ENCODE measurements at regions not wholly inside any gene's neighbourhood (a gene's known extent, or its start where the extent isn't known, plus 50 kb on each side); places are given as distances from the start of the nearest gene placed in this dataset.

- in situ Hi-C loops (cut with HindIII; ENCODE audit: low sequenced_read_pairs): no loop called here
- no peak overlapping the region for H3K4me3 ChIP-seq (ENCODE audit: low read depth, low read length)
- DNase-seq (ENCODE audit: low read depth, low spot score): no peak
- TF ChIP-seq, protein P1, sequence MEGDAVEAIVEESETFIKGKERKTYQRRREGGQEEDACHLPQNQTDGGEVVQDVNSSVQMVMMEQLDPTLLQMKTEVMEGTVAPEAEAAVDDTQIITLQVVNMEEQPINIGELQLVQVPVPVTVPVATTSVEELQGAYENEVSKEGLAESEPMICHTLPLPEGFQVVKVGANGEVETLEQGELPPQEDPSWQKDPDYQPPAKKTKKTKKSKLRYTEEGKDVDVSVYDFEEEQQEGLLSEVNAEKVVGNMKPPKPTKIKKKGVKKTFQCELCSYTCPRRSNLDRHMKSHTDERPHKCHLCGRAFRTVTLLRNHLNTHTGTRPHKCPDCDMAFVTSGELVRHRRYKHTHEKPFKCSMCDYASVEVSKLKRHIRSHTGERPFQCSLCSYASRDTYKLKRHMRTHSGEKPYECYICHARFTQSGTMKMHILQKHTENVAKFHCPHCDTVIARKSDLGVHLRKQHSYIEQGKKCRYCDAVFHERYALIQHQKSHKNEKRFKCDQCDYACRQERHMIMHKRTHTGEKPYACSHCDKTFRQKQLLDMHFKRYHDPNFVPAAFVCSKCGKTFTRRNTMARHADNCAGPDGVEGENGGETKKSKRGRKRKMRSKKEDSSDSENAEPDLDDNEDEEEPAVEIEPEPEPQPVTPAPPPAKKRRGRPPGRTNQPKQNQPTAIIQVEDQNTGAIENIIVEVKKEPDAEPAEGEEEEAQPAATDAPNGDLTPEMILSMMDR (IDR thresholded peaks at IDR 0.05; ENCODE audit: low read depth, low read length): no peak
Observed at GRCh38 chr11:92439133-92439532, 214.5 kb downstream of the FAT3 start.

GRCh38 chr11:92440701-92441442 lies 216.3 kb downstream of the FAT3 start:
- no peak overlapping the region for H3K4me3 ChIP-seq (ENCODE audit: low read depth, low read length)
- TF ChIP-seq, protein P1 (IDR thresholded peaks at IDR 0.05; ENCODE audit: low read depth, low read length): no peak
- in situ Hi-C loops (cut with HindIII; ENCODE audit: low sequenced_read_pairs): no loop called here
- DNase-seq (ENCODE audit: low read depth, low spot score): no peak

DNA sequence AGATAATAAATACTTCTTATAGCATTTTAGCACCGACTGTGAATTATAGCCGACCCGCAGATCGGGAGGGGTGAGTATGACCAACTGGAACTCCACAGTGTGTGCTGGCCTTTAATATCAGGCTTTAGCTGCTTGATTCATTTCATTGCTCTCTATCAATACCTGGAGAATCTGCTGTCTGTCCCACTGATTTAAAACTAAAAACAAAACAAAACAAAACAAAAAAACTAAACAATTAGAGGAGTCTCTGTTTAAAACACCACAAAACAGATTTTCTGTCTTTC lies 216.8 kb downstream of the FAT3 start:
- TF ChIP-seq, protein P1 (IDR thresholded peaks at IDR 0.05; ENCODE audit: low read depth, low read length): no peak
- in situ Hi-C loops (cut with HindIII; ENCODE audit: low sequenced_read_pairs): no loop called here
- DNase-seq (ENCODE audit: low read depth, low spot score): no peak
- no peak overlapping the region for H3K4me3 ChIP-seq (ENCODE audit: low read depth, low read length)

DNA sequence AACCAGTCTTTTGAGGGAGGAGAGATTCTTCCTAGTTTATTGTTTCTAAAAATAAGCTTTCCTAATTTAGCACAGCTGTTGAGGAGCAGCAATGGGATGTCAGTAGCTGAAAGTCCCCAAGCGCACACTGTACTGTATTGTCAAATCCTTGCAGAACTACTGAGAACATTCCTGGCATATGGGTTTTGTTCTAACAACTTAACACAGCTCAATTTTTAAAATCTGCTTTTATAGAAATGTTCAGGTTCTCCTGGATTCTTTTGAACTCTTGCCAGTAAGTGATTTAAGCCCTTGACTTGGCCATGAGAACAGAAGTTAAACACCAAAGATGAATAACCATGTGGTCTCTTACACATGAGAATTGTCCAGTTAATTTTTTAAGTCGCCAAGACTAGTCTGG lies 218.6 kb downstream of the FAT3 start:
- TF ChIP-seq, protein P1 (IDR thresholded peaks at IDR 0.05; ENCODE audit: low read depth, low read length): no peak
- no peak overlapping the region for H3K4me3 ChIP-seq (ENCODE audit: low read depth, low read length)
- no peak for DNase-seq (ENCODE audit: low read depth, low spot score)
- in situ Hi-C loops (cut with HindIII; ENCODE audit: low sequenced_read_pairs): no loop called here

DNA sequence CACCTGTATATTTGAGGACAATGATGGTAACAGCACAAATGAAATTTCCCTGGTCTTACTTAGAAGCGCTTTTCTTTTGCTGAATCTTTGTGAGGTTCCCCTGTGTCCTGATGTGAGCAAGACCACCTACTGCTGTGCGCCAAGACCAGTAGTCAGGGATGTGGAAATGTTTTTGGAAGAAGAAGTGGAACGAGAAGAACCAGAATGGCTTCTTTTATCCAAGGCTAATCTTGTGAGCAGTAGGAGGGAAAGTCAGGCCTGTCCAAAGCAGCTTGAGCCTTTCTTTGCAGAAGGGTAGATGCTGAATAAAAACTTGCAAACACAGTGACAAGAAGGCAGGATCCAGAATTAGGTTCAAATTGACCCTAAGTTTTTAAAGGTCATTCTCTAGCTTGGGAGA lies 223.0 kb downstream of the FAT3 start:
- in situ Hi-C loops (cut with HindIII; ENCODE audit: low sequenced_read_pairs): no loop called here
- TF ChIP-seq, protein P1 (IDR thresholded peaks at IDR 0.05; ENCODE audit: low read depth, low read length): no peak
- DNase-seq (ENCODE audit: low read depth, low spot score): no peak
- no peak overlapping the region for H3K4me3 ChIP-seq (ENCODE audit: low read depth, low read length)

DNA sequence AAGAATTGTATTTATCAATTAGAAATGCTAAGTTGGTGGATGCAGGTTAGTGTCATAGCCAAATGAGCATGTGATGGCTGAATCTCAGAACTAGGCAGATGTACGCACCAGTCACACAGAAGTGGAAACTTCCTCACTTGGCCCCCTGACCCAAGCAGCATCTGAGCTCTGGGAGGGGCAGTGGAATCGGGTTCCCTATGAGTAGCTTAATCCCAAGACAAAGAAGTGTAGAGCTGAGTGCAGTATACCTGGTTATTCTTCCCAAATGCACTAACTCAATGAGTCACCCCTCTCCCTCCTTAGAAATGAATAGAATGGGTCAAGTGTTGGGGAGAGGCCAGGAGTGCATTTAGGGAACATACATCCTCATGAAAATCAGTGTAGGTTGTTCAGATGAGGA lies 224.6 kb downstream of the FAT3 start:
- in situ Hi-C loops (cut with HindIII; ENCODE audit: low sequenced_read_pairs): no loop called here
- DNase-seq (ENCODE audit: low read depth, low spot score): no peak
- no peak overlapping the region for H3K4me3 ChIP-seq (ENCODE audit: low read depth, low read length)
- TF ChIP-seq, protein P1 (IDR thresholded peaks at IDR 0.05; ENCODE audit: low read depth, low read length): no peak

Measured in astrocyte of the spinal cord (primary cell).